Spleen (tissue), 11 donors: ENCODE measurements at regions not wholly inside any gene's neighbourhood (a gene's known extent, or its start where the extent isn't known, plus 50 kb on each side); places are given as distances from the start of the nearest gene placed in this dataset.

Experiments
- DNase-seq: peaks from one replicate; pipeline ENCODE4 v3.0.0-alpha.2; 2020
- H3K27ac ChIP-seq, 8 donors: fragments of 200-600 bp; sonication (generic) in 7 of 8; 1 replicate in 4 of 8; 2 replicates in 4 of 8; pipeline versions ENCODE4 v1.5.0 to v1.8.0; 2016 to 2021; ENCODE audit warnings: inconsistent platforms in 4 of 8, mild to moderate bottlenecking in 4 of 8, moderate library complexity in 1 of 8
- H3K27me3 ChIP-seq, 7 donors: fragments of 200-600 bp; sonication (generic) in 6 of 7; replicated peaks in 1 of 7; 1 replicate in 4 of 7; 2 replicates in 3 of 7; pipeline versions ENCODE4 v1.5.0 to v1.8.0; 2016 to 2021; ENCODE audit warnings: inconsistent platforms in 3 of 7, mild to moderate bottlenecking in 1 of 7
- H3K36me3 ChIP-seq, 6 donors: fragments of 200-600 bp; sonication (generic) in 5 of 6; 1 replicate in 4 of 6; 2 replicates in 2 of 6; pipeline versions ENCODE4 v1.5.0 to v1.8.0; 2016 to 2021; ENCODE audit warnings: inconsistent platforms in 2 of 6
- H3K4me1 ChIP-seq, 6 donors: fragments of 200-600 bp; sonication (generic) in 5 of 6; 1 replicate in 3 of 6; 2 replicates in 3 of 6; pipeline versions ENCODE4 v1.5.0 to v1.8.0; 2016 to 2021; ENCODE audit warnings: inconsistent platforms in 3 of 6
- H3K4me3 ChIP-seq, 8 donors: fragments of 200-600 bp; sonication (generic) in 7 of 8; 1 replicate in 4 of 8; 2 replicates in 4 of 8; pipeline versions ENCODE4 v1.5.0 to v1.8.0; 2016 to 2021; ENCODE audit warnings: inconsistent platforms in 4 of 8, mild to moderate bottlenecking in 4 of 8, moderate library complexity in 2 of 8
- H3K9me3 ChIP-seq, 8 donors: fragments of 200-600 bp; sonication (generic) in 7 of 8; 1 replicate in 4 of 8; 2 replicates in 4 of 8; pipeline versions ENCODE4 v1.5.0 to v1.8.0; 2016 to 2021; ENCODE audit warnings: inconsistent platforms in 4 of 8
- CTCF ChIP-seq, 11 experiments: fragments of 200-600 bp in 7 of 11; fragments of 450-650 bp in 4 of 11; sonication (generic) in 4 of 11; IDR thresholded peaks in 8 of 11; conservative IDR thresholded peaks in 3 of 11; 1 replicate in 7 of 11; 2 replicates in 4 of 11; pipeline versions ENCODE4 v1.4.0 to v1.8.0; 2016 to 2021; ENCODE audit warnings: antibody characterized with exemption in 11 of 11, inconsistent platforms in 4 of 11, mild to moderate bottlenecking in 1 of 11
- POLR2A ChIP-seq, 3 donors: fragments of 450-650 bp; IDR thresholded peaks; one replicate each; pipeline ENCODE4 v1.5.1; 2017; ENCODE audit warnings: antibody characterized with exemption in 3 of 3, mild to moderate bottlenecking in 1 of 3
- POLR2AphosphoS5 ChIP-seq, 3 donors: sonication (generic); formaldehyde crosslinking; IDR thresholded peaks; one replicate each; pipeline ENCODE4 v1.5.1; 2017; ENCODE audit warnings: antibody characterized with exemption in 3 of 3
- WGBS, 5 donors: extraction: QIAGEN DNeasy Blood & Tissue Kit in 3 of 5; methylation state at CpG; one replicate each; pipeline versions ENCODE4 v1.1.5 to v1.1.7; 2013 to 2018; 5-methylcytosine and 5-hydroxymethylcytosine counted together
- intact Hi-C: fragments of 100-400 bp; cut with DNase I; formaldehyde crosslinking; loops from one replicate; pipeline ENCODE4 v1.15.0; 2023; ENCODE audit warnings: low total_unique reads
- donor health status: healthy with polysubstance abuse.
- donor health status: DM: no; HTN: no; CAD: no; lungs with moderate emphysema.
- donor health status: DM: no; HTN: no; CAD: no.
- donor health status: Bipolar disorder and iron deficiency.
- donor health status: healthy.
- donor health status: DM: no; HTN: no; CAD: no.
- donor health status: DM: yes; HTN: yes; CAD: no.

- H3K27ac ChIP-seq: no peak overlapping the region
- H3K27me3 ChIP-seq: no peaks in the 10 kb centered on the region
- intact Hi-C loops: no loop called here
- H3K4me1 ChIP-seq: no peaks in the 10 kb centered on the region
- H3K4me3 ChIP-seq: no peak overlapping the region
- TF ChIP-seq POLR2AphosphoS5 (IDR thresholded peaks at IDR 0.05) (no peak), POLR2A (IDR thresholded peaks at IDR 0.05) (no peak), CTCF (IDR thresholded peaks at IDR 0.05 in 8 of 11, conservative IDR thresholded peaks at IDR 0.05 in 3 of 11) (no peak)
- DNase-seq: no peak
- WGBS, 5 donors: 72 to 90% (median 74%) methylated on average over 2 of the region's 2 CpGs
- H3K36me3 ChIP-seq: no peaks in the 10 kb centered on the region
- no peaks in the 10 kb centered on the region for H3K9me3 ChIP-seq
Measured at GRCh38 chr18:44089732-44090131, 591.0 kb upstream of the SETBP1 start.

GRCh38 chr18:44090453-44090852 is 590.2 kb upstream of the SETBP1 start:
- no peak overlapping the region for H3K27ac ChIP-seq
- no peaks in the 10 kb centered on the region for H3K36me3 ChIP-seq
- H3K9me3 ChIP-seq: no peaks in the 10 kb centered on the region
- no peak overlapping the region for H3K4me3 ChIP-seq
- no peak for DNase-seq
- 65 to 81% (median 73%) methylated on average over 3 of the region's 3 CpGs for WGBS, 5 donors
- intact Hi-C loops: no loop called here
- no peaks in the 10 kb centered on the region for H3K4me1 ChIP-seq
- H3K27me3 ChIP-seq: no peaks in the 10 kb centered on the region
- TF ChIP-seq POLR2A (IDR thresholded peaks at IDR 0.05) (no peak), CTCF (IDR thresholded peaks at IDR 0.05 in 8 of 11, conservative IDR thresholded peaks at IDR 0.05 in 3 of 11) (no peak), POLR2AphosphoS5 (IDR thresholded peaks at IDR 0.05) (no peak)

GRCh38 chr18:44093253-44093652 is 587.4 kb upstream of the SETBP1 start:
- no peak for DNase-seq
- no peak overlapping the region for H3K27ac ChIP-seq
- no peak overlapping the region for H3K4me3 ChIP-seq
- no peaks in the 10 kb centered on the region for H3K27me3 ChIP-seq
- no peaks in the 10 kb centered on the region for H3K4me1 ChIP-seq
- H3K9me3 ChIP-seq: no peaks in the 10 kb centered on the region
- no peaks in the 10 kb centered on the region for H3K36me3 ChIP-seq
- TF ChIP-seq POLR2A (IDR thresholded peaks at IDR 0.05) (no peak), POLR2AphosphoS5 (IDR thresholded peaks at IDR 0.05) (no peak), CTCF (IDR thresholded peaks at IDR 0.05 in 8 of 11, conservative IDR thresholded peaks at IDR 0.05 in 3 of 11) (no peak)
- intact Hi-C loops: no loop called here

- Histone ChIP-seq H3K27me3 (no peaks in the 10 kb centered on the region), H3K9me3 (no peaks in the 10 kb centered on the region), H3K27ac (no peak overlapping the region), H3K36me3 (no peaks in the 10 kb centered on the region), H3K4me1 (no peaks in the 10 kb centered on the region), H3K4me3 (no peak overlapping the region)
- intact Hi-C loops: no loop called here
- no peak for DNase-seq
- TF ChIP-seq POLR2A (IDR thresholded peaks at IDR 0.05) (no peak), POLR2AphosphoS5 (IDR thresholded peaks at IDR 0.05) (no peak), CTCF (IDR thresholded peaks at IDR 0.05 in 8 of 11, conservative IDR thresholded peaks at IDR 0.05 in 3 of 11) (no peak)
Measured at GRCh38 chr18:44096016-44096415, 584.7 kb upstream of the SETBP1 start.
